ENCODE measurements at regions not wholly inside any gene's neighbourhood (a gene's known extent, or its start where the extent isn't known, plus 50 kb on each side); places are given as distances from the start of the nearest gene placed in this dataset.
"Not testable (repeated sequence)": the region's sequence is repeated elsewhere in the genome, so short reads cannot be mapped to it uniquely, and the experiment has no call there.

DNA sequence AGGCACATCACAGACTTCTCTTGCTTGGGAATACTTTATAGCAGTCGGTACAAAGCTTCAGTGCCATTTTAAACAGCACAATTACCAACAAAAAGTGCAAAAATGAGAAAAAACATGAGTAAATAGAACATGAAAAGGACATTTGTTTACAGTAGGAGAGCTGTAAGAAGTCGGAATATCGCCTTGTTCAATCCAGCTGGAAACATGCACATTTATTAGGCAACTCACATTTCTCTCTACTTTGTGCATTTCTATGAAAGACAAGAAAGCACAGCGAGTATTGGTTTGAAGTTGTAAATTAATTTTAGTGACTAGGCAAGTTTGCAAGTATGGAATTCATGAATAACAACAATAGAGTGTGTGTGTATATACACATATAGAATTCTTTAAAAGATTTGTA is 484.7 kb downstream of the DACH1 start:
- DNase-seq (ENCODE audit: extremely low read depth in 1 of 2, low read depth in 1 of 2): no peak

DNA sequence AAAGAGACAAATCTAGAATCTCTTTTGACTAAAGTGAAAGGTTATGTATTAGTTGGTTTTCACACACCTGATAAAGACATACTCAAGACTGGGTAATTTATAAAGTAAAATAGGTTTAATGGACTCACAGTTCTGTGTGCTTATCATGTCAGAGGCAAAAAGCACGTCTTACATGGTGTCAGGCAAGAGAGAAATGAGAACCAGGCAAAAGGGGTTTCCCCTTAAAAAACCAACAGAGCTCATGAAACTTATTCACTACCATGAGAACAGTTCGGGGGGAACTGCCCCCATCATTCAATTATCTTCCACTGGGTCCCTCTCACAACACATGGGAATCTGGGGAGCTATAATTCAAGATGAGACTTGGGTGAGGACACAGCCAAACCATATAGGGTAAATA is 486.8 kb downstream of the DACH1 start:
- no peak for DNase-seq (ENCODE audit: extremely low read depth in 1 of 2, low read depth in 1 of 2)

- no peak for DNase-seq (ENCODE audit: extremely low read depth in 1 of 2, low read depth in 1 of 2)
Observed at GRCh38 chr13:71378961-71379905, 487.8 kb downstream of the DACH1 start.

DNA sequence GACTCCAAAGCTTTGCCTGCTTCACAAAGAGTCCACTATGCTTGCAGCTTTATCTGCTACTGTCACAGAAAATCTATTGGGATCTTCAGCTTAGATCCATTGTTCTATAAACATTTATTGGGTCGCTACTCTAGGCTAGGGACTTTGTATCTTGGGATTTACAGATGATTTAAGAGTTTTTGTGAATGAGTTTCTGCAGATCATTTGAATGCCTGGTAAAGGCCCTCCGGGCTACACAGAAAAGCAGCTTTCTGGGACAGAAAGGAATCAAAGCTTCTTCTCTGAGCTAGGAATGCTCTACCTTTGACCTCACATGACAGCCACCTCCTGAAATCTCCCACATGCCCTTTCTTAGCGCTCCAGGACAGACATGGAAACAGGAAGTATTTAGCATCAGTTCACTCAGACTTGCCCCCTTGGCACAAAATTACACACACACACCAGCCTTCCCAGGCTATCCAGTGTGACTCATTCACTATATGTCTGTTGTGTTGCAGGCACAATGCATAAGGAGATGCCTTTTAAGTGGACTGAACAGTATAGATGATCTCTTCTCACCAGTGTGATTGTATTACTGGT is 492.4 kb downstream of the DACH1 start:
- DNase-seq (ENCODE audit: extremely low read depth in 1 of 2, low read depth in 1 of 2): no peak

DNA sequence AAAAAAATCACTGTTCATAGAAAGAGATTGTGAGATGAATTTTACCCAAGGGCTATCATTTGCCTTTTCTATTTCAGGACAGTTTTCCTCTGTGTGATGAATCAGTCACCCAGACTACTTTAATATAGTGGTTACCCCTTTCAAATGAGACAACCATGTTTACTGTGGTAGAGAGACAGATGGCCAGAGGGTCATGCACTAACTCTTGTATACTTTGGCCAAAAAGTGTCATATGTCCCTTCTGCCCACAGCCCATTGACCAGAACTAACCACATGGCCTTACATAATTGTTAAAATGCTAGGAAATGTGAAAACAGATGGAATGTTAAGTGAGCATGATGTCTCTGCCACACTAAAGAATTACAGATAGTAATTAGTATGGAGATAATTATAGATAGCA is 498.7 kb downstream of the DACH1 start:
- no peak for DNase-seq (ENCODE audit: extremely low read depth in 1 of 2, low read depth in 1 of 2)

DNA sequence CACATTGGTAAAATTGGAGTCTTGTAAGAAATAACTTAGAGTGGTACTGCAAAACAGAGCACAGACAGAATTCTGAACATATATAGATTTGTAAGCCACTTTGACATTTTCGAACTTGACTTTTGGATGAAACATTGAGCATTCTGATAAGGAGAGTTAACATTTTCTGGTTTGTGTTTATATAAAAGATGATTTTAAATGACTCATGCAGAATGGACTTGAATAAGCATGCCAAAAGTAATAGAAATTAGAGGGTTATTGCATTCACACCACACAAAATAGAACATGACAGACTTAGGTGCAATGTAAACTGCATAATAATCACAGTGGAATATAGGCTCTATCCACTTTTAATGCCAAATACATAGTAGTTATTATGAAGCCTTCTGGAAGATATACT is 507.0 kb downstream of the DACH1 start:
- no peak for DNase-seq (ENCODE audit: extremely low read depth in 1 of 2, low read depth in 1 of 2)

GRCh38 chr13:71359641-71360040 is 507.4 kb downstream of the DACH1 start:
- DNase-seq (ENCODE audit: extremely low read depth in 1 of 2, low read depth in 1 of 2): no peak

DNA sequence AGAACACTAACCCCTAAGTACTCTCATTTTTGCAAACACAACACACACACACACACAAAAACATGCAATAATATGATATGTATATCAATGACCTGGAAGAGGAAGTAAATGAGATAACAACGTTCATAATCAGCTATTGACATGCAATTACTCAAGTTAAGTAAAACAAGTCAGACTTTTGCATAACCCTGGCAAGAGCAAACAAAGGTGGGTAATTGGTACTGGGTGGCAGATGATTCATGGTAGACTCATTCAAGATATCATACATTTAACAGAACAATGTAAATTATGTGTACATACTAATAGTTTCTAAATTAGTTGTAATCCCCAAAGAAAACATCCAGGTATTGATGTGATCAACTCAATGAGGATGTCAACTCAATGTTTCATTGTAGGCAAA is 508.8 kb downstream of the DACH1 start:
- DNase-seq (ENCODE audit: extremely low read depth in 1 of 2, low read depth in 1 of 2): no peak

- no peak for DNase-seq (ENCODE audit: extremely low read depth in 1 of 2, low read depth in 1 of 2)
Observed at GRCh38 chr13:71355010-71355409, 512.0 kb downstream of the DACH1 start.

DNA sequence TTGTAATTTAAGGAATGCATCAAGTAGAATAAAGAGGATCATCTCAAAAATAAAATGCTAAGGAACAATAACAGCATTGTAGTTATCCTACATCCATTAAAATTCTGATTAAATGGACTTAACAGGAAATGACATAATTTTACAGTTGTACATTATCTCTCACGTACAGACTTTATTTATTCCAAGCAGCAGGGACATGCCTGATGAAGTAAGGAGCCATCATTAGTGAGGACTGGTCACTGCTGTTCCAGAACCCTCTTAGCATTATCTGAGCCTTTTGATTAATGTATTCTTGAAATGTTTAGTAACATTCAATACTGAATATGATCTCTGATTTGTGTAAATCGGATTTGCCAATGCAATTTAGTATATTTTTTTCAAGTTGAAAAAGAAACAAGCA is 516.1 kb downstream of the DACH1 start:
- DNase-seq (ENCODE audit: extremely low read depth in 1 of 2, low read depth in 1 of 2): no peak

- DNase-seq (ENCODE audit: extremely low read depth in 1 of 2, low read depth in 1 of 2): not testable (repeated sequence)
Observed at GRCh38 chr13:71345856-71346255, 521.1 kb downstream of the DACH1 start.

DNA sequence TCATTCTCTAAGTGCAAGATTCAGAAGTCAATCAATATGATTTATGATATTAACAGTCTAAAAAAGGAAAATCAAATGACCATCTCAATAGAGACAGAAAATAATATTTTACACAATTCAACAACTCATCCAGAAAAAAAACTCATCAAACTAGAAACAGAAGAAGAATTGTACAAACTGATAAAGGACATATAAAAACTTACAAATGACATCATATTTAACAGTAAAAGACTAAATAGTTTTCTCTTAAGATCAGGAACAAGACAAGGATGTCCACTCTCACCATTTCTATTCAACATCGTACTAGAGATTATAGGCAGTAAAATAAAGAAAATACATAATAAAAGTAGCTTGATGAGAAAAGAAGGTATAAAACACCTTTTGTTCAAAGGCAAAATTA is 527.3 kb downstream of the DACH1 start:
- no peak for DNase-seq (ENCODE audit: extremely low read depth in 1 of 2, low read depth in 1 of 2)

DNA sequence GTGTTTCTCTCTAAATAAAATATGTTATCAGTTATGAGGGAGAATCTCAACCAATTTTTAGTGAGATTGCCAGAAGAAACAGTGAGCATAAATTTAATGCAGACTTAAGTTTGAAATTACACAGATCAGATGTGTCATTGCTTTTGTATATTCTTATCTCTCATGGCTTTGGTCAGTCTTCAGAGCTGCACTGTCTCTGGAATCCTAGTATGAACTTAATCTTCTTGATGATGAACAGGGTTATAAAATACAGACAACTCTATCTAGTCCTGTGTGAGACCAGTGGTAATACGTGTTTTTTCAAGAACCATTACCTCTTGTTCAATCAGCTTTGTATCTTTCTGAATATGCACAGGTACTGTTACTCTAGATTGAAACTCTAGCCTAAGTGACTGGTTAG is 528.0 kb downstream of the DACH1 start:
- no peak for DNase-seq (ENCODE audit: extremely low read depth in 1 of 2, low read depth in 1 of 2)

- DNase-seq (ENCODE audit: extremely low read depth in 1 of 2, low read depth in 1 of 2): no peak
Observed at GRCh38 chr13:71338070-71338469, 528.9 kb downstream of the DACH1 start.

DNA sequence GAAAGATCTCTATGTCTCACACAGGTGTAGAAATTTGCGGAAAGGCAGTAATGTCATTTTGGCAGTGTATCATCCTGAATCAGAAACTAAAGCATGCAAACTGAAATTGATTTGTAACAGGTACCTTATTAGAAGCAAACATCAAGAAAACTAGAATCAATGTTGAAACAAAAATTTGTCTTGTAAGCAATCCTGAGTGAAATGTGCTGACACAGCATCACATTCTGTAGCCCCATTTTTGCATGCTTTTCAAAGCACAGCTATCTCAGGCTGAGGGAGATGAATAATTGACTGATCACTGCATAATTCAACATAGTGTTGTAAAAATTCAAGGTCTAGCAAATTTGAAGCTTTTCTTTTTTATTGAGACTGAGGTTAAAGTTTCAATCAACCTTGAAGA is 539.7 kb downstream of the DACH1 start:
- no peak for DNase-seq (ENCODE audit: extremely low read depth in 1 of 2, low read depth in 1 of 2)

DNA sequence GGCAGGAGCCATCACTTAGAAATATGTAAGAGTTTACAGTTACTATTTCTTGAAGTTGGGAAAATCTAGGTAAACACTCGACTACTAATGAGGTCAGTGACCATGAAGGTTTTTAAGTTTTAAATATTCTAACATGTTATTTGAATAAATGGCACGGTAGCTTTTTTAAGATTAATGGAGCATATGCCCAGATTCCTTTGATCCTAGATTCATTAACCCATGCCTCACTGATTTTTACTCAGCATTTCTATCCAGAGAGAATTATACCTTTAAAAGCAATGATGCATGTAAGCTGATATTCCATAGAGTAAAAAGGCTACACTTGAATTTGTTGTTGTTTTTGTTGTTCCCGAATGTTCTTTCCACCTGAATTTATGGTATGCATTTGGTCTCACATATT is 541.4 kb downstream of the DACH1 start:
- DNase-seq (ENCODE audit: extremely low read depth in 1 of 2, low read depth in 1 of 2): no peak

DNA sequence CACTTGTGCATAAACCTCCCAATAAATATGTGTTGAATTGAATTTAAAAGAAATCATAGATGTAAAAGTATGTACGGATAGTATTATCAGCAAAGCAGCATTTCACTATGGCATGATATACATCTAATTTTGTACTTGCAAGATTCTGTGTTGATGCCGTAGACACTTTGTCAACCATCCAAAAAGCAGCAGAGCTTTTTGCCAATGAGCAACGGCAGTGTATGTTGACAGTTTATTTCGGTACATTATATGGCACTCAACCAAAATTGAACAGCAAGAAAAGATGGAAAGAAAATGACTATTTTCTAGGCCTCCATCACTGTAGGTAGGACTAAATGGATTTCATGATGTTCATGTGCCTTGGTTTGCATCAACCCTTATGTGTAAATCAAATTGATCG is 543.7 kb downstream of the DACH1 start:
- DNase-seq (ENCODE audit: extremely low read depth in 1 of 2, low read depth in 1 of 2): no peak

GRCh38 chr13:71320452-71320851 is 546.6 kb downstream of the DACH1 start:
- no peak for DNase-seq (ENCODE audit: extremely low read depth in 1 of 2, low read depth in 1 of 2)

GRCh38 chr13:71316792-71317363 is 550.1 kb downstream of the DACH1 start:
- no peak for DNase-seq (ENCODE audit: extremely low read depth in 1 of 2, low read depth in 1 of 2)

DNA sequence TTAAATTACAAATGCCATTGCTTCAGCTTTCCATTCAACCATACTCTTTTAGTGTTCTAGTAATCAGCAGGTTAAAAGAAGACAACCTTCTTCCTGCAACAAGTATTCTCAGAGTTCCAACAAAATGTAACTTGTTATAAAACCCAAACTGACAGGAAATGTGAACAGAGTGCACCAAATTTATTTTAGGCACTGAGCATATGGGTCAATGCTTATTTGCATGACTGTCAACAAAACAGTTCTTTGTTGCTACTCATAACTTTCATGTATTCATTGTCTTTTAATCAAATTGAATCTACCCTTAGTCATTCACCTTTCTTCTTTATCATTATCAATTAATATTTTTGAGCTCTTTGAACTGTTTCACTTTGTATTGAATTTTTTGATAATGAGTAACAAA is 554.1 kb downstream of the DACH1 start:
- DNase-seq (ENCODE audit: extremely low read depth in 1 of 2, low read depth in 1 of 2): no peak

- DNase-seq (ENCODE audit: extremely low read depth in 1 of 2, low read depth in 1 of 2): no peak
Observed at GRCh38 chr13:71309905-71310304, 557.1 kb downstream of the DACH1 start.

GRCh38 chr13:71306821-71307220 is 560.2 kb downstream of the DACH1 start:
- DNase-seq (ENCODE audit: extremely low read depth in 1 of 2, low read depth in 1 of 2): no peak

Data from stimulated activated CD8-positive, alpha-beta memory T cell treated with anti-CD3 and anti-CD28 coated beads, Interleukin-7, amount 100 ng/mL, for 48 hours (primary cell).